AG04450 (cell line): ENCODE measurements at regions not wholly inside any gene's neighbourhood (a gene's known extent, or its start where the extent isn't known, plus 50 kb on each side); places are given as distances from the start of the nearest gene placed in this dataset.

Experiments
- CTCF ChIA-PET: fragments of 300-600, 350-600 bp; formaldehyde crosslinking; extraction: SDS; loops from one replicate; lab custom pipeline; 2022; ENCODE audit warnings: antibody characterized with exemption, inconsistent platforms; lab: Charles Lee
- POLR2A ChIA-PET: fragments of 350-600 bp; formaldehyde crosslinking; extraction: SDS; loops from one replicate; lab custom pipeline; 2021; ENCODE audit warnings: antibody characterized with exemption, inconsistent platforms; lab: Yijun Ruan, JAX
- DNase-seq: peaks from one replicate; pipeline ENCODE4 v3.0.0-alpha.2; 2011; ENCODE audit warnings: low read depth, low spot score
- H3K27ac ChIP-seq: one replicate; pipeline ENCODE4 v1.5.1; 2012; ENCODE audit warnings: low read depth, low read length, control low read depth
- H3K27me3 ChIP-seq: one replicate; pipeline ENCODE4 v1.6.0; 2012; ENCODE audit warnings: low read length; ENCODE audit not compliant: control insufficient read depth, insufficient read depth
- H3K4me3 ChIP-seq: 2 replicates; pipeline ENCODE4 v1.5.1; 2011; ENCODE audit warnings: mild to moderate bottlenecking, low read depth, low read length, control low read depth
- H3K9me3 ChIP-seq: 2 replicates; pipeline ENCODE4 v1.5.1; 2012; ENCODE audit warnings: low read length; ENCODE audit not compliant: control insufficient read depth, insufficient read depth
- TF ChIP-seq, protein P1 (sequence below): IDR thresholded peaks from 2 replicates; pipeline ENCODE4 v1.5.1; 2011; ENCODE audit warnings: low read depth, low read length, control low read depth, inconsistent platforms

DNA sequence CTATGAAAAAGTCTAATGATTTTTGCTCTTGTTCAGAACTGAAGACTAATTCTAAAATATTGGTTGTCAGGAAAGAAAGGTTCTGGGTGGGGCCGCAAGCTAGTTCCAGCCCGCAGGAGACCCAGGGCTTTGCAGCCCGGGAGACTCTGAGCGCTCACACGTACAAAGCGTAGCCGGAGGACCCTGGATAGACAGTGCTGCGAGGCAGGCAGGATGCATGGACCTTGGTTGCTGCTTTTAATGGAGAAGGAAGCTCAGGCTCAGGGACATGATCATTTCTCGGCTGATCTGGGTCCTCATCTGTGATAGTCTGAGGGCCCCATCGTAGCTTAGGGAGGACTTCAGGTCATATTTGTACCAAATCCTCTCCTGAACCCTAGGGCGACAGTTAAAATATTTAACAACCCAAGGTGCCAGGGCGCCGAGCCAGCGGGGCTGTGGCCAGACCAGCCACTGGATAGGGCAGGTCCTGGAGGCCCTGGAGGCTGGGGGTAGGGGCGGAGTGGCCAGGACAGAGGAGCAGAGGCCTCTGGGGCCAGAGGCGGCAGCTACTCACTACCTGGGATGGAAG, 70.1 kb upstream of the UNC5A start:
- ChIA-PET POLR2A (no interaction called here), CTCF (no interaction called here)
- DNase-seq = no peak
- Histone ChIP-seq H3K4me3 (no peak overlapping the region), H3K9me3 (no peaks in the 10 kb centered on the region; the same call in 1 of the 2 replicates), H3K27me3 (peaks cover 73% of the 10 kb centered on the region), H3K27ac (no peak overlapping the region)
- TF ChIP-seq, protein P1, sequence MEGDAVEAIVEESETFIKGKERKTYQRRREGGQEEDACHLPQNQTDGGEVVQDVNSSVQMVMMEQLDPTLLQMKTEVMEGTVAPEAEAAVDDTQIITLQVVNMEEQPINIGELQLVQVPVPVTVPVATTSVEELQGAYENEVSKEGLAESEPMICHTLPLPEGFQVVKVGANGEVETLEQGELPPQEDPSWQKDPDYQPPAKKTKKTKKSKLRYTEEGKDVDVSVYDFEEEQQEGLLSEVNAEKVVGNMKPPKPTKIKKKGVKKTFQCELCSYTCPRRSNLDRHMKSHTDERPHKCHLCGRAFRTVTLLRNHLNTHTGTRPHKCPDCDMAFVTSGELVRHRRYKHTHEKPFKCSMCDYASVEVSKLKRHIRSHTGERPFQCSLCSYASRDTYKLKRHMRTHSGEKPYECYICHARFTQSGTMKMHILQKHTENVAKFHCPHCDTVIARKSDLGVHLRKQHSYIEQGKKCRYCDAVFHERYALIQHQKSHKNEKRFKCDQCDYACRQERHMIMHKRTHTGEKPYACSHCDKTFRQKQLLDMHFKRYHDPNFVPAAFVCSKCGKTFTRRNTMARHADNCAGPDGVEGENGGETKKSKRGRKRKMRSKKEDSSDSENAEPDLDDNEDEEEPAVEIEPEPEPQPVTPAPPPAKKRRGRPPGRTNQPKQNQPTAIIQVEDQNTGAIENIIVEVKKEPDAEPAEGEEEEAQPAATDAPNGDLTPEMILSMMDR = no peak

DNA sequence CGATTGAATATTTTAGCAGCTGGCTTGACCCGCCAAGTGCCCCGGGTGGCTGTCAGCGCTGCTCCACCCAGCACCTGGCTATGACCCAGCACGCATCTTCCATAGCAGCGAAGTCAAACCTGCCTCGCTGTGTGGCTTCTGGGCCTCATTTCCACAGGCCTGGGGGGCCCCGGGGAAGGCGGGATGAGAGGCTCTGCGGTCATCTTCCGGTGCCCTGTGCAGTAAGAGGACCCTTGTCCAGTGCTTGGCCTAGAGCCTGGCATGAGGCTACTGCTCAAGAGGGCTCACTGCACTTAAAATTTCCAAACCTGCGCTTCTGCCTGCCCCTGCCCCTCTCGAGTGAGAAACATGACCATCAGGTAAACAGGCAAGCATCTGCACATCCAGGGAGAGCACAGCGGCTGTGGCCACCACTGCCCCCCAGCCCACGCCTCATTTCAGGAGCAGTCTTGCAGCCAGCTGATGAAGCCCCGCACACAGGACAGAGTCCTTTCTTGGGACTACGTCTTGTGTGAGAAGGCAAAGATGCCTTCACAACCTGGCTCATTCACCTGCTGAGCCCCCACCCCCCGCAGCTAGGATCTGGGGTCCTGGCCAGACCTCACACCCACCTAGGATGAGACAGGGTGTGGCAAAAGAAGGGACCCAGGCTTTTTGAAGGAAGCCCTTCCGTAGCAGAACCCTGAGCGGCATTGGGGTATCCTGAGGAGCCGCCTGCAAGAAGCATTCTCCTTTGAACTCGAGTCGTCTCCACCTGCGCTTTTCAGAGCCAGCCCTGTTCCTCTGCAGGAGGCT, 69.5 kb upstream of the UNC5A start:
- DNase-seq = no peak
- no peak overlapping the region for H3K27ac ChIP-seq
- TF ChIP-seq, protein P1 = no peak
- no peak overlapping the region for H3K4me3 ChIP-seq
- no peaks in the 10 kb centered on the region; the same call in 1 of the 2 replicates for H3K9me3 ChIP-seq
- CTCF ChIA-PET = no interaction called here
- POLR2A ChIA-PET = no interaction called here
- peaks cover 74% of the 10 kb centered on the region for H3K27me3 ChIP-seq

DNA sequence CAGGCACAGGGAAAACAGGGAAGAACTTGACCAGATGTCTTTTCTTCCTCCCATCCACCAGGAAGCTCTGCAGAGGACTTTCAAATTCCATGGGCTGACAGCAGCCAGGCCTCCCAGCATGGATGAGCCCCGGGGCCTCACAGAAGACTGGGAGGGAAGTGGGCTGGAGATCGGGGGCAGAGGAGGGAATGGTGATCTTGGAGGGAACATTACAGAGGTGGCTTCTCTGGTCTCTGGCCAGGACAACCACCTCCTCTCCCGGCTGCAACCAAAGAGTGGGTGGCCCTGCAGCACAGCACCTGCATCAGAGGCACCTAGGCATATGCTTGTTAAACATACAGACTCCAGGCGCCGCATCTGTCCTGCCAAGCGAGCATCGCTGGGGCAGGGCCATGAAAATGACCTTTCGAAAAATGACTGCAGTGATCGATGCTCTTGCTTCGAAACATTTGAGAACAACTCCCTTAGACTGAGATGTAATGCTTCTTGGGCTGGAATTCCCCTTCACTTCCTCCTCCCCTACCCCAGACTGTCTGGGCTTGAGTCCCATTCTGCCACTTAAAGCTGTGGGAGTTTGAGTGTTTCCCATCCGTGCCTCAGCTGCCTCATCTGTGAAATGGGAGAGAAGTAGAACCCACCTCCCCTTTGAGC, 68.7 kb upstream of the UNC5A start:
- Histone ChIP-seq H3K27ac (no peak overlapping the region), H3K27me3 (peaks cover 76% of the 10 kb centered on the region), H3K4me3 (no peak overlapping the region), H3K9me3 (no peaks in the 10 kb centered on the region; the same call in 1 of the 2 replicates)
- TF ChIP-seq, protein P1 = no peak
- ChIA-PET CTCF (no interaction called here), POLR2A (no interaction called here)
- no peak for DNase-seq

DNA sequence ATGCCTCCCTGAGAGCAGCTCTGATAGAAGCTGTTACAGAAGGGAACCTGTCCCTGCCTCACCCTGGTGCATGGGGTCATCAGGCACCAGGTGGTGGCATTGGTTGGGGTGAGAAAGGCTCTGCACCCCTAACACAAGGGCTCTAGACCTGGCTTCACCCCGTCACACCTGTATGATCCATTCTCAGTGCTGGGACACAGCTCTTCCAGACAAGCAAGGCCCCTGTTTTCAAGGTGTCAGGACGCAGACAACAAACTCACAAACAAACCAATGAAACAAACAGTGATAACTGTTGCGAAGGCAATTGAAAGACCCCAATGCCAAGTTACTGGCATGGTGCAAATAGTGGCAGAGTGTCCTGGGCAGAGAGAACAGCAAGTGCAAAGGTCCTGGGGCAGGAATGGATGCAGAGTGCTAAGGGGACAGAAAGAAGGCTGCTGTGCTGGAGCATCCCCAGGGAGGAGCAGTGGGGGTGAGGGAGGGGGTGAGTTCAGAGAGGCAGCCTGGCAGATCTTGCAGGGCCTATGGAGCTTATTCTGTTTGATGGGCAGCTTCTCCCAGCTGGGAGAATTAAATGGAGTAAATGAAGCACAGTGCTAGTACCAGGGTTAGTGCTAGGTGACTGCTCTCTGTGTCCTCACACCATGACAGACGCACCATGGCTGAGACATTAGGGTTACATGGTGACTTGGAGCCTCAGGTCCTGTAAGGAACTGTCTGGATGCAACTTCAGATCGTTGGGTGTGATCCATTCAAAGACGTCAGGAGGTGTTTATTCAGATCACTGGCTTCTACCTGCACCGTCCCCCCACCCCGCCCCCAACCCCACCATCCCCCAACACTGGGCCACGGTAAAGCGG, 67.9 kb upstream of the UNC5A start:
- POLR2A ChIA-PET = no interaction called here

More for the DNA sequence above, 67.9 kb upstream of the UNC5A start:
- H3K27ac ChIP-seq = no peak overlapping the region
- H3K27me3 ChIP-seq = peaks cover 73% of the 10 kb centered on the region
- no peak for DNase-seq
- no peak overlapping the region for H3K4me3 ChIP-seq
- TF ChIP-seq, protein P1 = no peak
- H3K9me3 ChIP-seq = no peaks in the 10 kb centered on the region; the same call in 1 of the 2 replicates
- CTCF ChIA-PET = no interaction called here
